A204.1 (cell line): ENCODE measurements at regions not wholly inside any gene's neighbourhood (a gene's known extent, or its start where the extent isn't known, plus 50 kb on each side); places are given as distances from the start of the nearest gene placed in this dataset.
"Not testable (repeated sequence)": the region's sequence is repeated elsewhere in the genome, so short reads cannot be mapped to it uniquely, and the experiment has no call there.

Experiments
- FAIRE-seq: peaks from 2 replicates; lab custom pipeline; 2012; peaks lifted over from hg19 to GRCh38; lab: Jason Lieb, UNC

DNA sequence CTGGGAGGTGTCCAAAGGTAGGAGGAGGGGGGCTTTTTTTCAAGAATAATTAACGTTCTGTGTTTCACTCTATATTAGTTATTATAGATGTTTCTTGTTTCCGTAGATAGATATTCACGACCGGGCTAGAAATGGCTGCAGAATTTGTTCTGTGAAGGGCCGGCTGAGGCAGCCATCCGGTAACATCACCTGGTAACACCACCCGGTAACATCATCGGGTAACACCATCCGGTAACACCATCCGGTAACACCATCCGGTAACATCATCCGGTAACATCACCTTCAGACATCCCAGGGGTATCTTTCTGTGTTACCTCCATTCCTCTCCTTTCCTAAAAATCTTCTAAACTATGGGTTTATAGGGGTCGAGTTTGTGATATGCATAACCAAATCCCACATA is 1336.7 kb upstream of the TMEM132C start:
- FAIRE-seq = no peak

- no peak for FAIRE-seq
These were observed 1334.8 kb upstream of the TMEM132C start for GRCh38 chr12:126932156-126932555.

DNA sequence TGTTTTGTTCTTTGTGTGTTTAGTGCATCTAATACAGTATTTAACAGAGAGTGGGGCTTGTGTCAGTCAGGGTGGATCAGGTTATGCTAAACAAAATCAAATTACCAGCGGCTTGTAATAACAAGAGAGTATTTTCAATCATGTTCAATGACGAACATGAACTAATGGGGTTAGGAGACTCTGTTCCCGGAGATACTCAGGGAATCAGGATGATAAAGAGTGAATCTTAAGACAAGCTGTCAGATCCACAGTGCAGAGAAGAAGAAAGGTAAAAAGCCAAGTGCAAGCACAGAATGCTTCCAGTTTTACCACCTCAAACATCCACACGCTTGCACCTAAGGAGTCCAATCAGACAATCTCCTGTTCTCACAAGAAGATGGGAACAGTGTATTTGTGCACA is 1331.5 kb upstream of the TMEM132C start:
- FAIRE-seq = no peak

DNA sequence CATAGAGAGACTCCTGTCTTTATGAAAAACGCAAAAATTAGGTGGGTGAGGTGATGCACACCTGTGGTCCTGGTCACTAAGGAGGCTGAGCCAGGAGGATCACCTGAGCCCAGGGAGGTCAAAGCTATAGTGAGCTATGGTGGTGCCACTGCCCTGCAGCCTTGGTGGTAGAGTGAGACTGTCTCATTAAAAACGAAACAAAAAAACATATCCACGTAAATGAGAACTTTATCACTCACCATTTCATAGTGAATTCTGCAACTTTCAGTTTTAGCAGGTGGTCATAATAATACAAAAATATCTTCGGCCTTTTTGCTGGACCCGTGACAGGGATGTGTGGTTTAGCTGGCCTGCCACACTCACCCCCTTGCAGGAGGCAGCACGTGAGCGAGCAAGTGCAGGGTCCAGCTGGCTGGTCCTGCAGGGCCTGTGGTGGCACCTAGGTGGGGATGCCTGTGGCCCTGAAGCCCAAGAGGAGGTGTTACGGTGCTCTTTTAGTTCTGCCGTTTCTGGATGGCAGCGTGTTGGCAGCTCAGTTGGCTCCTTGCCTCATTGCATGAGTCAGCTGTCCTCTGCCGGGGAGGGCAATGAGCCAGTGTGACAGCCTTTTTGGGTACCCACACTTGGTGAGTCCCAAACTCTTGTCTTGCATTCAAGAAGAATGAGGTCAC is 1330.7 kb upstream of the TMEM132C start:
- FAIRE-seq = no peak

GRCh38 chr12:126937431-126937830 is 1329.5 kb upstream of the TMEM132C start:
- FAIRE-seq = no peak

DNA sequence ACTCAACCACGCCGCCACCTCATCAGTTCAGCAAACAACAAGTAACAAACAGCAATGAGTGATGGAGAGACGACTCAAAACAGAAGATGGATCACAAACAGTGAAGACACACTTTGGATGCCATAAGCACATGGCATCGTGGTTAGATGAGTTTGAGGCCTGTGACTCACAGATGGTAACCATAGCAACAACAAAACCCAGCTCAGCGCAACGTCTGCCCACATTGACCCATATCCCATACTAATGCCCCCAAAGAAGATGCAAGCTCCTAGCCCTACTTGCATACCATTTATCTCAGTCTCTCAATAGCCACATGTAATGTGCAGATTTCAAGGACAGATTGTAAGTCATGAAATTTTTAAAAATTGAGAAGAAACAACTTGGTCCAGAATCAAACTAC is 1322.3 kb upstream of the TMEM132C start:
- no peak for FAIRE-seq

DNA sequence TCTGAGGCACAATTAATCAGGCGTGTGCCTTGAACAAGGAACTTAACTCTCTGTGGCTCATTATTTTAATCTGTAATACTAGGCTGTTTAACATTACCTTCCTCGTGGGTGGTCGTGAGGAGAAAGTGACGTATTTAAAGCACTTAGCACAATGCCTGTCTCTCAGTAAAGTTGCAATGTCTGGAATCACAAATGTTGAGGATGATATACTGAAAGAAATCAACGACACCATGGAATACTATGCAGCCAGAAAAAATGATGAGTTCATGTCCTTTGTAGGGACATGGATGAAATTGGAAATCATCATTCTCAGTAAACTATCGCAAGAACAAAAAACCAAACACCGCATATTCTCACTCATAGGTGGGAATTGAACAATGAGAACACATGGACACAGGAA is 1320.0 kb upstream of the TMEM132C start:
- not testable (repeated sequence) for FAIRE-seq

GRCh38 chr12:126949558-126949957 is 1317.4 kb upstream of the TMEM132C start:
- FAIRE-seq = no peak

DNA sequence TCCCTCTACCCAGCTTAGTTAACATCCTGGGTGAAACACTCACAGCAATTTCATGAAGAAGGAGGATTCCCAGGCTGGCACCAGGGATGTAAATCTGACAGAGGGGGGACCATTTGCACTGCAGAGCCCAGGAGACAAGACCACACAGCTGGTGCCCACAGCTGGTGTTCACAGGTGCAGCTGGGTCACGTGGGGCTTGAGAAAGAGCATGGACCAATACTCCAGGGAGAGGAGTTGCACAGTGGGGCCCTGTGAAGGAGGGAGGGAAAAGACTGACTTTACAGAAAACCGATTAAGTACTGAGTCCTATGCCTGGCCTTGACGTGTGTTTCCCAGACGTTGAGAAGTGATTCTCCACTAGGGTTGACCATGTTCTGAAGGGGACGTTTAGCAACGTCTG is 1316.7 kb upstream of the TMEM132C start:
- FAIRE-seq = no peak

GRCh38 chr12:126952096-126953007 is 1314.6 kb upstream of the TMEM132C start:
- no peak for FAIRE-seq

DNA sequence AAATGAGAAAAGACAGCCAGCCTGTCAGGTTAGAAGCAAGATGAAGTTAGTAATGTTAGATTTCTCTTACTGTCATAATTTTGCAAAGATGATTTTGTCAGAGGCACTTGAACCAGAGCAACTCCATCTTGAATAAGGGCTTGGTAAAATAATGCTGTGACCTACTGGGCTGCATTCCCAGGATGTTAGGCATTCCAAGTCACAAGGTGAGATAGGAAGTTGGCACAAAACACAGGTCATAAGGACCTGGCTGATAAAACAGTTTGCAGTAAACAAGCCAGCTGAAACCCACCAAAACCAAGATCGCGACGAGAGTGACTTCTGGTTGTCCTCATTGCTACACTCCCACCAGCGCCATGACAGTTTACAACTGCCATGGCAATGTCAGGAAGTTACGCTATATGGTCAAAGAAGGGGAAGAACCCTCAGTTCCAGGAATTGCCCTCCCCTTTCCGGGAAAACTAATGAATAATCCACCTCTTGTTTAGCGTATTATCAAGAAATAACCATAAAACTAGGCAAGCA is 1313.5 kb upstream of the TMEM132C start:
- no peak for FAIRE-seq

GRCh38 chr12:126960221-126960620 is 1306.7 kb upstream of the TMEM132C start:
- FAIRE-seq = no peak

GRCh38 chr12:126960709-126961108 is 1306.3 kb upstream of the TMEM132C start:
- FAIRE-seq = no peak

- FAIRE-seq = no peak
These were observed 1303.1 kb upstream of the TMEM132C start for GRCh38 chr12:126963825-126964224.

DNA sequence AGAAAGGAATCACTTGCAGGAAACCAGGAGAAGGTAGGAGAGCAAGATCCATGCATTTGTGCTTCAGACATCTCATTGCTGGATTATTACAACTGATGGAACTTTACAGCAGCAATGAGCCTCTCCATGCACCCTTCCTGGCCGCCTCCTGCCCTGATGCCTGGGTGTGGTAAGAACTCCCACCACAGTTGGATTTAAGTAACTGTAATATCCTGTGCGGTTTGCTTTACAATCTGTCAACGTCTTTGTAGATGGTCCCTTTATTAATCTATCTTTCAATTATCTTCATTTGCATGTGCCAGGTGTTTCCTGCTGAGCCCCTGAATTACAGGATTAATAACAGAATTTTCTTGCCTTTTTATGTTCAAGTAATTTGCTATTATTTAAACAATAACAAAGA is 1300.5 kb upstream of the TMEM132C start:
- no peak for FAIRE-seq

DNA sequence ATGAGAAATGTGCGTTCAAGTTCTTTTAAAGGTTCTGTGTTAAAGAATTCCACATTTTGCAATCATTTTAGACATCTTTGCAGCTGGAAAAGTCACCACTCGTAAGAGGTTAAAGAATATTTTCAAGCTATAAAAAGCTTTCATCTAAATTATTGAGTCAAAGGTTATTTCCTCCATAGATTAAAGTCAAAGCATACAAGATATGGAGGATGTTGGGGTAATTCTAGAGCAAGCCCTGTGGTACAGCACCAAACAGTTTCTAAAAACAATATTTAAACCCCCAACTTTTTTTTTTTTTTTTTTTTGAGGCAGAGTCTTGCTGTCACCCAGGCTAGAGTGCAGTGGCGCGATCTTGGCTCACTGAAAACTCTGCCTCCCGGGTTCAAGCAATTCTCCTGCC is 1299.8 kb upstream of the TMEM132C start:
- no peak for FAIRE-seq

DNA sequence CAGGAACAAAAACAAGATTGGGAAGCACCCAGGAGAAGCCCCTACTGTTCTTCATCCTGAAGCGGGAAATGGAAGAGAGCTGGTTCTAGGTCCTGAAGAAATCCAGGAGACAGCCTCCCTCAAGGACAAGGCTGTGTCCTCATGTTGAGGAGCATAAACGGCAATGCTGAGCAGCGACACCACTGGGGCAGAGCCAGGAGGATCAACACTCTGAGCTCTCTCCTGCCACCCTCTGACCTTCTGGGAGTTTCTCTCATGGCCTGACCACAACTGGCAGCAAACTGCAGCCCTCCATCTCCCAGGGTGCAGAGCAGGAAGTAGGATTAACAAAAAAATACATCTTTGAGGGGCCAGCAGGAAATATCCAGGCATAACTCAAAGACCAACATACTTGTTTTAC is 1292.2 kb upstream of the TMEM132C start:
- no peak for FAIRE-seq

GRCh38 chr12:126976579-126976978 is 1290.4 kb upstream of the TMEM132C start:
- no peak for FAIRE-seq

- FAIRE-seq = not testable (repeated sequence)
These were observed 1287.4 kb upstream of the TMEM132C start for GRCh38 chr12:126979564-126979963.

- no peak for FAIRE-seq
These were observed 1284.3 kb upstream of the TMEM132C start for GRCh38 chr12:126982707-126983106.

DNA sequence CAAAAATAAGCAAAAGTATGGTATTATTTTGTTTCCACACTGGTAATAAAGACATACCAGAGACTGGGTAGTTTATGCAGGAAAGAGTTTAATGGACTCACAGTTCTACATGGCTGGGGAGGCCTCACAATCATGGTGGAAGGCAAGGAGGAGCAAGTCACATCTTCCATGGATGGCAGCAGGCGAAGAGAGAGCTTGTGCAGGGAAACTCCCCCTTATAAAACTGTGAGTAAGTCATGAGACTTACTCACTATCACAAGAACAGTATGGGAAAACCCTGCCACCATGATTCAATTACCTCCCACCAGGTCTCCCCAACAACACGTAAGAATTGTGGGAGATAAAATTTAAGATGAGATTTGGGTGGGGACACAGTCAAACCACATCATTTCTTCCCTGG is 1283.2 kb upstream of the TMEM132C start:
- FAIRE-seq = not testable (repeated sequence)

DNA sequence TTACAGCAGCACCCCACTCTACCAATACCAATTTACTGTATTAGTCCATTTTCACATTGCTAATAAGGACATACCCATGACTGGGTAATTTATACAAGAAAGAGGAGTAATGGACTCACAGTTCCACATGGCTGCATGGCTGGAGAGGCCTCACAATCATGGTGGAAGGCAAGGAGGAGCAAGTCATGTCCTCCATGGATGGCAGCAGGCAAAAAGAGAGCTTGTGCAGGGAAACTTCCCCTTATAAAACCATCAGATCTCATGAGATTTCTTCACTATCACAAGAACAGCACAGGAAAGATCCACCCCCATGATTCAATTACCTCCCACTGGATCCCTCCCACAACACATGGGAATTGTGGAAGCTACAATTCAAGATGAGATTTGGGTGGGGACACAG is 1281.3 kb upstream of the TMEM132C start:
- FAIRE-seq = not testable (repeated sequence)

DNA sequence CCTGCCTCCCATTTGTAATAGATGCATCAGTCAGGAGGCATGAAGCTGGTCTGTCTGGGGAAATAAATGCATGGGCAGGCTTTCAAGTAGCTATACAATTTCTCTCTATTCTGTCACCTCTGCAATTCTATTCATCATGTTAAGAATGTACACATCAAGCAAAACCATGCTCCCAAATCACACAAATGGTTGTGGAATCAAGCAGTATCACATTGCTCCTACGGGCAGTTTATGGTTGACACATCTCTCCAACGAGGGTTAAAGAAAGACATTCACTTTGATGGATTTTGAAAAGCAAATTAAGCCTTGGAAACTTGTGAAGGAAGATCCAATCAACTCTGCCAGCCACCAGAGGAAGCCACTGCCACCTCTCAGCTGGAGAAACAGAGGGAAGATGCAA is 1277.4 kb upstream of the TMEM132C start:
- no peak for FAIRE-seq
